GM19452 (cell line): ENCODE measurements at regions not wholly inside any gene's neighbourhood (a gene's known extent, or its start where the extent isn't known, plus 50 kb on each side); places are given as distances from the start of the nearest gene placed in this dataset.

Source experiments
- ATAC-seq: cut with Tn5 transposase; IDR thresholded peaks from one replicate; pipeline ENCODE4 v1.9.1; 2021; ENCODE audit not compliant: unreplicated experiment

- no peak for ATAC-seq
These were observed 55.3 kb upstream of the ID2 start for GRCh38 chr2:8626572-8626971.

GRCh38 chr2:8627019-8627691 is 54.7 kb upstream of the ID2 start:
- ATAC-seq = no peak

GRCh38 chr2:8627692-8628085 is 54.2 kb upstream of the ID2 start:
- ATAC-seq = no peak

- no peak for ATAC-seq
These were observed 53.5 kb upstream of the ID2 start for GRCh38 chr2:8628179-8628865.

- ATAC-seq = no peak
These were observed 53.0 kb upstream of the ID2 start for GRCh38 chr2:8628866-8629209.

- no peak for ATAC-seq
These were observed 52.5 kb upstream of the ID2 start for GRCh38 chr2:8629402-8629801.

- no peak for ATAC-seq
These were observed 51.0 kb upstream of the ID2 start for GRCh38 chr2:8630676-8631464.

- no peak for ATAC-seq
These were observed 50.3 kb upstream of the ID2 start for GRCh38 chr2:8631465-8632005.
